Heart left ventricle (tissue), 16 donors: ENCODE measurements at regions not wholly inside any gene's neighbourhood (a gene's known extent, or its start where the extent isn't known, plus 50 kb on each side); places are given as distances from the start of the nearest gene placed in this dataset.

ENCODE experiments used
- ATAC-seq, 4 donors: fragments of 200-7000 bp; cut with Tn5 transposase; one replicate each; pipeline ENCODE4 v1.9.1; 2020 to 2022; ENCODE audit warnings: moderate library complexity in 4 of 4, mild to moderate bottlenecking in 3 of 4, moderate number of reproducible peaks in 1 of 4
- DNase-seq, 5 donors: peaks; one replicate each; pipeline ENCODE4 v3.0.0-alpha.2; 2020
- H3K27ac ChIP-seq, 12 donors: fragments of 200-600 bp; sonication (generic) in 4 of 12; one replicate each; pipeline versions ENCODE4 v1.5.0 to v1.8.0; 2016 to 2022; ENCODE audit warnings: mild to moderate bottlenecking in 2 of 12
- H3K27me3 ChIP-seq, 9 donors: fragments of 200-600 bp; sonication (generic) in 2 of 9; one replicate each; pipeline versions ENCODE4 v1.5.1 to v1.8.0; 2016 to 2022; ENCODE audit warnings: mild to moderate bottlenecking in 3 of 9
- H3K36me3 ChIP-seq, 9 donors: fragments of 200-600 bp; sonication (generic) in 2 of 9; one replicate each; pipeline versions ENCODE4 v1.5.0 to v1.8.0; 2018 to 2022; ENCODE audit warnings: mild to moderate bottlenecking in 2 of 9
- H3K4me1 ChIP-seq, 12 donors: fragments of 200-600 bp; sonication (generic) in 4 of 12; one replicate each; pipeline versions ENCODE4 v1.5.0 to v1.8.0; 2016 to 2022; ENCODE audit warnings: mild to moderate bottlenecking in 3 of 12
- H3K4me3 ChIP-seq, 12 donors: fragments of 200-600 bp; sonication (generic) in 4 of 12; one replicate each; pipeline versions ENCODE4 v1.5.0 to v1.8.0; 2017 to 2022; ENCODE audit warnings: mild to moderate bottlenecking in 9 of 12, moderate library complexity in 4 of 12
- H3K9me3 ChIP-seq, 12 donors: fragments of 200-600 bp; sonication (generic) in 4 of 12; one replicate each; pipeline versions ENCODE4 v1.5.0 to v1.8.0; 2016 to 2022; ENCODE audit warnings: mild to moderate bottlenecking in 1 of 12
- CTCF ChIP-seq, 12 donors: fragments of 200-600 bp; sonication (generic) in 4 of 12; IDR thresholded peaks; one replicate each; pipeline versions ENCODE4 v1.5.0 to v1.8.0; 2018 to 2022; ENCODE audit warnings: antibody characterized with exemption in 12 of 12, mild to moderate bottlenecking in 5 of 12
- POLR2A ChIP-seq, 2 donors: fragments of 450-650 bp; IDR thresholded peaks; one replicate each; pipeline ENCODE4 v1.6.1; 2017; ENCODE audit warnings: antibody characterized with exemption in 2 of 2, mild to moderate bottlenecking in 2 of 2, moderate library complexity in 2 of 2
- WGBS, 4 donors: extraction: QIAGEN DNeasy Blood & Tissue Kit in 2 of 4; methylation state at CpG; one replicate each; pipeline versions ENCODE4 v1.1.5 to v1.1.7; 2013 to 2018; 5-methylcytosine and 5-hydroxymethylcytosine counted together
- intact Hi-C, 10 donors: fragments of 100-400 bp; cut with DNase I; formaldehyde crosslinking; loops; one replicate each; pipeline versions ENCODE4 v1.11.1 to v1.14.2; 2022
- donor health status: ischemic (EF 13 %, LVEDD 7.1; RV severe dilation, severe dysfunction).
- donor health status: healthy with polysubstance abuse.
- donor health status: DM: no; HTN: yes; CAD: no.
- donor health status: DM: no; HTN: no; CAD: no.
- donor health status: ischemic (EF 25% LVEDD 6.9; RV normal size, moderate dysfunction).
- donor health status: ischemic (EF 25% LVEDD 5.7; RV mildly dilated, moderate dysfunction).
- donor health status: healthy.
- donor health status: DM: yes; HTN: yes; CAD: no.
- donor health status: ischemic (EF 35%, LVEDD 5.7; RV mildly dilated, moderate dysfunction).
- donor health status: nonischemic (EF 11% LVEDD 7.7; RV severe dilation, severe dysfunction).
- donor health status: DM: yes; HTN: yes; CAD: no.
- donor health status: PGD.
- donor health status: ischemic (EF 29% LVEDD 5.4; RV normal size, mild dysfunction).
- donor health status: nonischemic (EF 23%, LVEDD 6.1; RV moderate dilation, normal function).

- ATAC-seq, result no peak
- TF ChIP-seq CTCF (IDR thresholded peaks at IDR 0.05) (no peak), POLR2A (IDR thresholded peaks at IDR 0.05) (no peak)
- Histone ChIP-seq H3K4me1 (no peaks in the 10 kb centered on the region), H3K9me3 (no peaks in the 10 kb centered on the region), H3K27ac (no peak overlapping the region), H3K27me3 (no peaks in the 10 kb centered on the region), H3K36me3 (no peaks in the 10 kb centered on the region), H3K4me3 (no peak overlapping the region)
- 86 to 91% (median 89%) methylated on average over 5 of the region's 5 CpGs for WGBS, 4 donors
- DNase-seq, result no peak
- intact Hi-C loops, result no loop called here
Observed at GRCh38 chr15:96218623-96219455, 111.7 kb upstream of the NR2F2 start.

GRCh38 chr15:96219681-96220080 is 110.8 kb upstream of the NR2F2 start:
- Histone ChIP-seq H3K4me3 (no peak overlapping the region), H3K4me1 (no peaks in the 10 kb centered on the region), H3K36me3 (no peaks in the 10 kb centered on the region), H3K9me3 (no peaks in the 10 kb centered on the region), H3K27ac (no peak overlapping the region), H3K27me3 (no peaks in the 10 kb centered on the region)
- TF ChIP-seq POLR2A (IDR thresholded peaks at IDR 0.05) (no peak), CTCF (IDR thresholded peaks at IDR 0.05) (no peak)
- 70 to 77% (median 75%) methylated on average over 3 of the region's 3 CpGs for WGBS, 4 donors
- intact Hi-C loops, result no loop called here
- ATAC-seq, result no peak
- DNase-seq, result no peak

GRCh38 chr15:96220657-96221056 is 109.8 kb upstream of the NR2F2 start:
- Histone ChIP-seq H3K36me3 (no peaks in the 10 kb centered on the region), H3K27ac (no peak overlapping the region), H3K4me1 (no peaks in the 10 kb centered on the region), H3K27me3 (no peaks in the 10 kb centered on the region), H3K4me3 (no peak overlapping the region), H3K9me3 (no peaks in the 10 kb centered on the region)
- intact Hi-C loops, result no loop called here
- WGBS, 4 donors, result 94 to 97% (median 95%) methylated on average over 3 of the region's 3 CpGs
- no peak for ATAC-seq
- TF ChIP-seq CTCF (IDR thresholded peaks at IDR 0.05), result no peak
- no peak for TF ChIP-seq POLR2A (IDR thresholded peaks at IDR 0.05)
- DNase-seq, result no peak

GRCh38 chr15:96222981-96223380 is 107.5 kb upstream of the NR2F2 start:
- intact Hi-C loops, result no loop called here
- TF ChIP-seq POLR2A (IDR thresholded peaks at IDR 0.05) (no peak), CTCF (IDR thresholded peaks at IDR 0.05) (no peak)
- H3K36me3 ChIP-seq, result no peaks in the 10 kb centered on the region
- DNase-seq (no peak), ATAC-seq (no peak)
- WGBS, 4 donors, result 63 to 72% (median 67%) methylated on average over 10 of the region's 10 CpGs
- no peaks in the 10 kb centered on the region for H3K27me3 ChIP-seq
- H3K4me3 ChIP-seq, result no peak overlapping the region
- H3K9me3 ChIP-seq, result no peaks in the 10 kb centered on the region
- H3K4me1 ChIP-seq, result no peaks in the 10 kb centered on the region
- H3K27ac ChIP-seq, result no peak overlapping the region
